ENCODE measurements at regions not wholly inside any gene's neighbourhood (a gene's known extent, or its start where the extent isn't known, plus 50 kb on each side); places are given as distances from the start of the nearest gene placed in this dataset.

- Mint-ChIP-seq H3K9me3 (ENCODE audit: unreplicated experiment) (no peaks in the 10 kb centered on the region), H3K36me3 (ENCODE audit: low read depth, unreplicated experiment) (peaks cover 4% of the 10 kb centered on the region), H3K4me1 (ENCODE audit: unreplicated experiment) (peaks cover 70% of the 10 kb centered on the region), H3K4me3 (ENCODE audit: unreplicated experiment) (peak overlapping the region; percentile 64), H3K27ac (ENCODE audit: unreplicated experiment) (peak overlapping the region; percentile 39), H3K27me3 (ENCODE audit: unreplicated experiment) (peaks cover 21% of the 10 kb centered on the region)
- no peak for DNase-seq (ENCODE audit: low spot score)
- TF ChIP-seq CTCF (IDR thresholded peaks at IDR 0.05; ENCODE audit: unreplicated experiment) = no peak
Measured at GRCh38 chr17:77429369-77429968, 288.7 kb downstream of the SEC14L1 start.

GRCh38 chr17:77429969-77430752 is 289.4 kb downstream of the SEC14L1 start:
- peak; percentile 67 for TF ChIP-seq CTCF (IDR thresholded peaks at IDR 0.05; ENCODE audit: unreplicated experiment)
- H3K4me3 Mint-ChIP-seq (ENCODE audit: unreplicated experiment) = no peak overlapping the region
- H3K9me3 Mint-ChIP-seq (ENCODE audit: unreplicated experiment) = no peaks in the 10 kb centered on the region
- H3K27me3 Mint-ChIP-seq (ENCODE audit: unreplicated experiment) = peaks cover 27% of the 10 kb centered on the region
- H3K27ac Mint-ChIP-seq (ENCODE audit: unreplicated experiment) = no peak overlapping the region
- DNase-seq (ENCODE audit: low spot score) = peak; percentile 91
- H3K36me3 Mint-ChIP-seq (ENCODE audit: low read depth, unreplicated experiment) = peaks cover 4% of the 10 kb centered on the region
- peaks cover 73% of the 10 kb centered on the region for H3K4me1 Mint-ChIP-seq (ENCODE audit: unreplicated experiment)

DNA sequence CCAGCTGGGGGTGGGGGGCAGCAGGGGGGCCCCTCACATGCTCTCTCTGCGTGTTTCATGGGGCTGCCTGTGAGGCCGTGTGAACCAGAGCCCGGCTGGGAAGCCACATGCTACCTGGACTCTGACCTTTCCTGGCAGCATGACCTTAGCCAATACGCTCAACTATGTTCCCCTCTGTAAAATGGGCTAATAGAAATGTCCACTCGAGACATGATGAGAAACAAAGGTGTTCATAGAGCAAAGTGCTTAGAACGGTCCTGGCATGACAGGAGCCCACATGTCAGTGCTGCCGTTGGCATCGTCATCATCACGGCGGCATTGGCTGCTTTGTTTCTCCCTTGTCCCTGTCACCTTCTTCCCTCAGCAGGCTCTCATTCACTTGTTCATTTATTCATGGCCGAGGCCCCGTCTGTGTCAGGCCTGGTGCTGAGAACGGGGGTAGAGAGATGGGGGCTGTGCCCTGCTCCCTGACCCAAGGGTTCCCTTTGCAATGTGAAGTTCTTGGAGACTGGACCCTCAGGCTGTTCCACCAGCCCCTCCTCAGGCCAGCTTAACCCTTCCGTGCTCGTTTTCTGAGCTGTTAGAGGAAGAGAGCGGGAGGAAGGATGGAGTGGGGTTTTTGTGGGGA is 291.4 kb downstream of the SEC14L1 start:
- H3K27me3 Mint-ChIP-seq (ENCODE audit: unreplicated experiment) = peaks cover 35% of the 10 kb centered on the region
- H3K9me3 Mint-ChIP-seq (ENCODE audit: unreplicated experiment) = no peaks in the 10 kb centered on the region
- H3K4me3 Mint-ChIP-seq (ENCODE audit: unreplicated experiment) = no peak overlapping the region
- H3K27ac Mint-ChIP-seq (ENCODE audit: unreplicated experiment) = peak overlapping the region; percentile 57
- no peak for TF ChIP-seq CTCF (IDR thresholded peaks at IDR 0.05; ENCODE audit: unreplicated experiment)
- no peaks in the 10 kb centered on the region for H3K36me3 Mint-ChIP-seq (ENCODE audit: low read depth, unreplicated experiment)
- DNase-seq (ENCODE audit: low spot score) = no peak
- peaks cover 73% of the 10 kb centered on the region for H3K4me1 Mint-ChIP-seq (ENCODE audit: unreplicated experiment)

- peaks cover 4% of the 10 kb centered on the region for H3K36me3 Mint-ChIP-seq (ENCODE audit: low read depth, unreplicated experiment)
- no peak for TF ChIP-seq CTCF (IDR thresholded peaks at IDR 0.05; ENCODE audit: unreplicated experiment)
- no peak overlapping the region for H3K4me3 Mint-ChIP-seq (ENCODE audit: unreplicated experiment)
- peak overlapping the region; percentile 57 for H3K27ac Mint-ChIP-seq (ENCODE audit: unreplicated experiment)
- peaks cover 75% of the 10 kb centered on the region for H3K4me1 Mint-ChIP-seq (ENCODE audit: unreplicated experiment)
- no peaks in the 10 kb centered on the region for H3K9me3 Mint-ChIP-seq (ENCODE audit: unreplicated experiment)
- DNase-seq (ENCODE audit: low spot score) = no peak
- H3K27me3 Mint-ChIP-seq (ENCODE audit: unreplicated experiment) = peaks cover 32% of the 10 kb centered on the region
Measured at GRCh38 chr17:77432742-77433141, 292.0 kb downstream of the SEC14L1 start.
